ENCODE measurements at regions not wholly inside any gene's neighbourhood (a gene's known extent, or its start where the extent isn't known, plus 50 kb on each side); places are given as distances from the start of the nearest gene placed in this dataset.

DNA sequence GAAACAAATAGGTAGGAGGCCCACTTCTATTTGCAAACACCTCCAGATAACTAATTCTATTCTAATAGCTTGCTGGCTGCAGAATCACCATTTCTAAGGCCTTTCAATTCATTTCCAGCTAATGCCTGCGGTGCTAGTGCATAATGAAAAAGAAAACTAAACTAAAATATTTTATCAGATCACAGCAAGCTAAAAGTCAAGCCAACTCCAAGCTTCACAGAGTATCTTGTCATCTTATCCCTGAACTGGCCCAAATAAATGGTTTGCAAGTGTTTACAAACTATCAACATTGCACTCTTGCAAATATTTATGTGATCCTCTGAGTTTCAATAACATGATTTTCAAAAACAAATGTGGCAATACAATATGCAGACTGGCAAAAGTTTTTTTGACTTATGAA is 166.0 kb downstream of the IPMK start:
- Mint-ChIP-seq H3K9me3 (ENCODE audit: unreplicated experiment) (peaks cover 20% of the 10 kb centered on the region), H3K27ac (ENCODE audit: unreplicated experiment) (no peak overlapping the region), H3K36me3 (ENCODE audit: insufficient read depth, unreplicated experiment) (no peaks in the 10 kb centered on the region), H3K4me3 (ENCODE audit: unreplicated experiment) (no peak overlapping the region), H3K27me3 (ENCODE audit: insufficient read depth, unreplicated experiment) (no peaks in the 10 kb centered on the region), H3K4me1 (ENCODE audit: low read depth, unreplicated experiment) (peaks cover 11% of the 10 kb centered on the region)
- ChIA-PET POLR2A (no interaction called here), CTCF (no interaction called here)
- Histone ChIP-seq H3K4me1 (peaks cover 8% of the 10 kb centered on the region; the same call in 1 of the 2 replicates), H3K9me3 (peaks cover 7% of the 10 kb centered on the region; the same call in 1 of the 2 replicates), H3K4me3 (ENCODE audit: low read depth, low read length) (no peak overlapping the region), H3K27me3 (replicated peaks; ENCODE audit: control insufficient read depth, insufficient read depth, low read length) (no peaks in the 10 kb centered on the region), H3K36me3 (ENCODE audit: control insufficient read depth, insufficient read depth, low read length) (no peaks in the 10 kb centered on the region)
- no TSS peak for BruUV-seq (replicated peaks)
- TF ChIP-seq, protein P1, sequence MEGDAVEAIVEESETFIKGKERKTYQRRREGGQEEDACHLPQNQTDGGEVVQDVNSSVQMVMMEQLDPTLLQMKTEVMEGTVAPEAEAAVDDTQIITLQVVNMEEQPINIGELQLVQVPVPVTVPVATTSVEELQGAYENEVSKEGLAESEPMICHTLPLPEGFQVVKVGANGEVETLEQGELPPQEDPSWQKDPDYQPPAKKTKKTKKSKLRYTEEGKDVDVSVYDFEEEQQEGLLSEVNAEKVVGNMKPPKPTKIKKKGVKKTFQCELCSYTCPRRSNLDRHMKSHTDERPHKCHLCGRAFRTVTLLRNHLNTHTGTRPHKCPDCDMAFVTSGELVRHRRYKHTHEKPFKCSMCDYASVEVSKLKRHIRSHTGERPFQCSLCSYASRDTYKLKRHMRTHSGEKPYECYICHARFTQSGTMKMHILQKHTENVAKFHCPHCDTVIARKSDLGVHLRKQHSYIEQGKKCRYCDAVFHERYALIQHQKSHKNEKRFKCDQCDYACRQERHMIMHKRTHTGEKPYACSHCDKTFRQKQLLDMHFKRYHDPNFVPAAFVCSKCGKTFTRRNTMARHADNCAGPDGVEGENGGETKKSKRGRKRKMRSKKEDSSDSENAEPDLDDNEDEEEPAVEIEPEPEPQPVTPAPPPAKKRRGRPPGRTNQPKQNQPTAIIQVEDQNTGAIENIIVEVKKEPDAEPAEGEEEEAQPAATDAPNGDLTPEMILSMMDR (IDR thresholded peaks at IDR 0.05; ENCODE audit: insufficient read depth in 1 of 2, low read depth in 1 of 2, low read length in 1 of 2, severe bottlenecking in 1 of 2, unreplicated experiment in 1 of 2) = no peak
- DNase-seq = no peak
- intact Hi-C loops (cut with micrococcal nuclease; ENCODE audit: unreplicated experiment) = no loop called here

DNA sequence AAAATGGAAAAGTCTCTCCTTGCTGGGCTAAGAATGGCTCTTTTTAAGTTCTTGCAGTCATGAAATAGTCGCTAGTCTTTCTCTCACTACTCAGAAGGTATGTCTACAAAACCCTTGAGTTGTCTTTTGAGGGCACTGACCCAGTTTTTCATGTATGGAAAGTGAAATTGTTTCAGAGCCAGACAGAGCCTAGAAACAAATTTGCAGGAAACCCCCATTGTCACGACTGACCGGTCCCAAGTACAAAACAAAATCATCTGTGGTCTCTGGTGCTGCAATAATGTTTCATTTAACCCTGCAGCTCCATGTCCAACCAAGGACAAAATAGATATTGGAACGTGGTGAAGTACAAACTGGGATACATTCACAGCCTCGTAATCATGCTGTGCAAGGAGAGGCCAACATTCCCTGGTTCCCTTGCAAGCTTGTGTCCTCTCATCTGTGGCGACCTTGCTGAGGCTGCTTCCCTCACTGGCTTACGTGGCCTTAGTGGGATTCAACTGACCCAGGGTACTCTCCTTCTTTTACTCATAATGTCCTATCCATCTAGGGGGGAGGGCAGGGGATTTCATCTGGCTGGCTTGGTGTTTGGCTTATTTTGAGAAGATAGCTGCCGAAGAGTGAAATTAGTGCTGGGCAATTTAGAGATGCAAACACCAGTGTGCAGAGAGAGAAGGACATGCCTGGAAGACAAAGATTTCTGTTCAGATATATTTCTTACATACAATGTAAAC is 172.5 kb downstream of the IPMK start:
- TF ChIP-seq, protein P1 (IDR thresholded peaks at IDR 0.05; ENCODE audit: insufficient read depth in 1 of 2, low read depth in 1 of 2, low read length in 1 of 2, severe bottlenecking in 1 of 2, unreplicated experiment in 1 of 2) = no peak
- intact Hi-C loops (cut with micrococcal nuclease; ENCODE audit: unreplicated experiment) = no loop called here
- H3K4me1 Mint-ChIP-seq (ENCODE audit: low read depth, unreplicated experiment) = no peaks in the 10 kb centered on the region
- no peaks in the 10 kb centered on the region for H3K9me3 ChIP-seq
- H3K4me3 Mint-ChIP-seq (ENCODE audit: unreplicated experiment) = no peak overlapping the region
- no peaks in the 10 kb centered on the region for H3K9me3 Mint-ChIP-seq (ENCODE audit: unreplicated experiment)
- no peak for DNase-seq
- POLR2A ChIA-PET = no interaction called here
- H3K36me3 Mint-ChIP-seq (ENCODE audit: insufficient read depth, unreplicated experiment) = no peaks in the 10 kb centered on the region
- H3K27me3 ChIP-seq (replicated peaks; ENCODE audit: control insufficient read depth, insufficient read depth, low read length) = no peaks in the 10 kb centered on the region
- H3K27ac Mint-ChIP-seq (ENCODE audit: unreplicated experiment) = no peak overlapping the region
- CTCF ChIA-PET = no interaction called here
- H3K27me3 Mint-ChIP-seq (ENCODE audit: insufficient read depth, unreplicated experiment) = no peaks in the 10 kb centered on the region
- H3K4me1 ChIP-seq = no peaks in the 10 kb centered on the region
- H3K36me3 ChIP-seq (ENCODE audit: control insufficient read depth, insufficient read depth, low read length) = no peaks in the 10 kb centered on the region
- no peak overlapping the region for H3K4me3 ChIP-seq (ENCODE audit: low read depth, low read length)
- BruUV-seq (replicated peaks) = no TSS peak

DNA sequence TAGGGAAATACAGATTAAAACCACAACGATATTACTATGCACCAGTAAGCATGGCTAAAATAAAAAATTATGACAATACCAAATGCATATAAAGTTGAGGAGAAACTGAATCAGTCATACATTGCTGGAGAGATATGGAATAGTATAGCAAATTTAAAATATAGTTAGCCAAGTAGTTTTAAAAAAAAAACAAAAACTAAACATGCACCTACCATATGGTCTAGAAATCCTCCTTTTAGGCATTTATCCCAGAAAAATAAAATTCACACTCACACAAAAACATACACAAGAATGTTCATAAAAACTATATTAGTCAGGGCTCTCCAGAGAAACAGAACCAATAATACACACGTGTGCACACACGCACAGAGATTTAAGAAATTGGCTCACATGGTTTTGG is 175.8 kb downstream of the IPMK start:
- BruUV-seq (replicated peaks) = no TSS peak
- no peak for DNase-seq
- ChIA-PET CTCF (no interaction called here), POLR2A (no interaction called here)
- Mint-ChIP-seq H3K9me3 (ENCODE audit: unreplicated experiment) (no peaks in the 10 kb centered on the region), H3K36me3 (ENCODE audit: insufficient read depth, unreplicated experiment) (no peaks in the 10 kb centered on the region), H3K27ac (ENCODE audit: unreplicated experiment) (no peak overlapping the region), H3K4me3 (ENCODE audit: unreplicated experiment) (no peak overlapping the region), H3K4me1 (ENCODE audit: low read depth, unreplicated experiment) (no peaks in the 10 kb centered on the region), H3K27me3 (ENCODE audit: insufficient read depth, unreplicated experiment) (peaks cover 7% of the 10 kb centered on the region)
- Histone ChIP-seq H3K9me3 (no peaks in the 10 kb centered on the region), H3K36me3 (ENCODE audit: control insufficient read depth, insufficient read depth, low read length) (no peaks in the 10 kb centered on the region), H3K27me3 (replicated peaks; ENCODE audit: control insufficient read depth, insufficient read depth, low read length) (no peaks in the 10 kb centered on the region), H3K4me3 (ENCODE audit: low read depth, low read length) (no peak overlapping the region), H3K4me1 (no peaks in the 10 kb centered on the region)
- intact Hi-C loops (cut with micrococcal nuclease; ENCODE audit: unreplicated experiment) = no loop called here
- TF ChIP-seq, protein P1 (IDR thresholded peaks at IDR 0.05; ENCODE audit: insufficient read depth in 1 of 2, low read depth in 1 of 2, low read length in 1 of 2, severe bottlenecking in 1 of 2, unreplicated experiment in 1 of 2) = no peak

All from Caco-2 (cell line).